Activated CD4-positive, alpha-beta T cell treated with anti-CD3 and anti-CD28 coated beads, Interleukin-2, amount 50 U/mL, for 4 hours (primary cell): ENCODE measurements at regions not wholly inside any gene's neighbourhood (a gene's known extent, or its start where the extent isn't known, plus 50 kb on each side); places are given as distances from the start of the nearest gene placed in this dataset.
"Not testable (repeated sequence)": the region's sequence is repeated elsewhere in the genome, so short reads cannot be mapped to it uniquely, and the experiment has no call there.

Experiments
- DNase-seq, 2 experiments: peaks; one replicate each; pipeline ENCODE4 v3.0.0-alpha.2; 2020

DNA sequence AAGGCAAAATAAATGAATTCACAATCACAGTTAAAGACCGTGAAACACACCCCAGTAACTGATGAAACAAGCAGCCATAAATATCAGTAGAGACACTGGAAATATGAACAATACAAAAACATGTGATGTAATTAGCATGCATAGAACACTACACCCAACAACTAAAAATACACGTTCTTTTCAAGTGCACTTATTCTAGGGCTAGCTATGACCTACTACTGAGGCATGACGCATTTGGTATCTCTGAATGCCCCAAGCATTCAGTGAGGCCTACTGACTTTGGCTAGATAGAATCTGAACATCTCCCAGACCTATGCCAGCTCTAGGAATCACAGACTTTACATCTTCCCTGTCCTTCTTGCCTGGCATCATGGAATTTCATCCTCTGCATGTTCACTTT, 450.0 kb upstream of the ID2 start:
- DNase-seq: no peak

- DNase-seq: no peak
Measured at GRCh38 chr2:8232871-8233270, 449.0 kb upstream of the ID2 start.

DNA sequence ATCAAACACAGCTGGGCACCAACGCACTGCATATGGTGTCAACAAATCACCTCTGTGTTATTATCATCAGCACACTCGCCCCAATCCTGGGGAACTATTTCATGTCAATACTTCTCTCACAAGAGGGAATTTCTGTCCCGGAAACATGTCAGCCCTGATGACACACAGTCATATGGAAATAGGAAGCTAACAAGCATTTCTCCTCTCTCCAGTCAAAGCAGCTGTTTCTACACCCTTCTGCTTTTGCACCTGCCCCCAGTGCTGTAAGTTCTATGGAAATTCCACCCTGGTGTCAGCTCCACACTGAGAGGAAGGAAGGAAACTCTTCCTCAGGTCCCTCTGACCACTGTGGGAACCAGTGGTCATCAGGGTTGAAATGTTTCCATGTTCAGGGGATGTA, 447.6 kb upstream of the ID2 start:
- no peak for DNase-seq

DNA sequence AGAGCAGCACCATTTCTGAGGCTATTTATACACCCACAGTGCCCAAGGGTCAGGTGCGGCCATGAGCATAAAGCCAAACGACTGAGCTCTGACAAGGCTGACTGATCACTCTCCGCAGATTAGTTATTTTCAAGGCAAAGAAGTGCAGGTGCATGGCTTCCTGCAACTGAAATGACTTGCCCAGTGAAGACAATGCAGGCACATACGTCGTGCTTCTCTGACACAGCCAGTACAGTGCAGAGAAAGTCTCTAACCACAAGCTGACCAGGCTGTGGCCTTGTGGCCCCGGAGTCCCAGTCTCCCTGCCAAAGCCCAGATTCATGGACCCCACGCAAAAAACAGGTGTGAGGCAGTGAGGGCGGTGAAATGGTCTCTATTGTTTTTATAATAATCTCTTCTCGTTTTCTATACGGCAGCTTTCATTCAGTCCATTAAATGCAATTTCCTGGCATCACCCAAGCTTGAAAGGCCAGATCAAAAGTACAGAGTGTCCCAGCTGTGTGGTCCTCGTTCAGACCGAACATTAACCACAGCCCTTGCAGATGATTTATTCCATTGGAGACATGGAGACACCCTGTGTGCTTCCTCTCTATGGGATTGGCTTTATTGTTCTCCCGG, 447.0 kb upstream of the ID2 start:
- no peak for DNase-seq

- no peak for DNase-seq
Measured at GRCh38 chr2:8235419-8235818, 446.4 kb upstream of the ID2 start.

DNA sequence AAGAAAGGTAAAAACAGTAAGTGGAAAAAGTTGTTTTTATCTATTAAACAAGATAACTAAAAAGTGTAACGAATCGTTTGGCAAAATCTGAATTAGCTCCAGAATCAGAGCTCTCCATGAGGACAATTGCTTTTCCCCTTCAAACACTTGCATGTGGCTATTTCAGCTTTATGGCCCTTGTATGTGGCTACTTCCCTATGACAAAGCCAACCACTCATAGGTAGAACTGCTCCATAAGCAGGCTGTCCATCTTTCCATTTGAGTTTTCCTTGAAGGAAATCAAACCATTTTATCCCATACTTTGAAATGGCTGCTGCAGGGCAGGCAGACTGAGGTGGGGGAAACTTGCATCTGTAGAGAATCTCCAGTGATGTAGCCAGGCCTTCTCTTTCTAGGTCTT, 445.5 kb upstream of the ID2 start:
- no peak for DNase-seq

- no peak for DNase-seq
Measured at GRCh38 chr2:8238521-8239230, 443.2 kb upstream of the ID2 start.

GRCh38 chr2:8239531-8240088, 442.2 kb upstream of the ID2 start:
- no peak for DNase-seq

DNA sequence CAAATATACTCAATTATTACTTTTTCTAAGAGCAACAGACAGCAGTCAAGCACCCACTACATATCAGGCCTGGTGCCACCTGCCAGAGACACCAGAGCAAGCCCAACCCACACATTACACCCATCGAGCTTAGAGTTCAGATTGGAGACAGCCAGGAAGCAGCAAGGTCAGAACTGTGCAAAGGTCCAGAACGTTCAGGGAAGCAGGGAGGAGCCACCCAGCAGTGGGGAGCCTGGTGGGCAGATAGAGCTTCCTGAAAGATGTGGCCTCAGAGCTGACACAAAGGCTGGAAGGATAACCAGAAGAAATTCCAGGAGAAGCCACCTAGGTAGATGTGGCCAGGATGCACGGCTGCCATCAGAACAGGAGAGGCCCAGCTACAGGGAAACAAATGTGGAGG, 440.5 kb upstream of the ID2 start:
- no peak for DNase-seq

- no peak for DNase-seq
Measured at GRCh38 chr2:8242739-8243138, 439.1 kb upstream of the ID2 start.

GRCh38 chr2:8243748-8244400, 438.0 kb upstream of the ID2 start:
- DNase-seq: no peak

DNA sequence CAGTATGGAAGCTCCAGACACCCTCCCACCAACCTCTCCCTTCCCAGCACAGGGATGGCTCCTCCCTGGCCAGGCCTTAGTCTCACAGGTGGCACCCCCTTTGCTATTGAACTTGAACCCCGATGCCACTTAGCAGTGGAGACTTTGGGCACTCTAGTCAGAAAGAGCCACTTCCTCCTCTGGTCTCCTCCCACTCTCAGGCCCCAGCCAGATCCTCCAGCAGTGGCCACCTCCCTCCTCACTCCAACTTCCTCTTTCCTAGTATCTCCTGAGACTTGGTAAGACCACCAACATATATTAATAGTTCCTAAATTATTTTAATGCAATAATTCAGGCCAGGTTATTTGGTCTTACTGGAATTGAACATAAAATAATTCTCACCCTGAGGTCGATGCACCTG, 437.2 kb upstream of the ID2 start:
- DNase-seq: no peak

GRCh38 chr2:8246137-8246536, 435.7 kb upstream of the ID2 start:
- DNase-seq: no peak

- no peak for DNase-seq
Measured at GRCh38 chr2:8247905-8248622, 433.8 kb upstream of the ID2 start.

DNA sequence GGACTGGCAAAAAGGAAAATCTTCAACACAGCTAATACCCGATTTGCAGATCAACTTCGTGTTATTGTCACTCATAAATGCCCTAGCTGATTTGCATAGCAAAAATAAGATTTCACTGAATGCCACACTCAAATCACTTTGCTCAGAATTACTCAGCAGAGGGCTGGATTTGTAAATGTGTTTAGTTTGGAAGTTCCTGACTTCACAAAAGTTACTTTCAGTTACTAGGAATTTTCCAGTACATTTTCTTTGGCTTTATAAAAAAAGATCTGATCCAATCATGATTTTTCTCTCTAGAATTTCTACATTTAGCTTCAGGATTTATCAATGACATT, 433.3 kb upstream of the ID2 start:
- no peak for DNase-seq

DNA sequence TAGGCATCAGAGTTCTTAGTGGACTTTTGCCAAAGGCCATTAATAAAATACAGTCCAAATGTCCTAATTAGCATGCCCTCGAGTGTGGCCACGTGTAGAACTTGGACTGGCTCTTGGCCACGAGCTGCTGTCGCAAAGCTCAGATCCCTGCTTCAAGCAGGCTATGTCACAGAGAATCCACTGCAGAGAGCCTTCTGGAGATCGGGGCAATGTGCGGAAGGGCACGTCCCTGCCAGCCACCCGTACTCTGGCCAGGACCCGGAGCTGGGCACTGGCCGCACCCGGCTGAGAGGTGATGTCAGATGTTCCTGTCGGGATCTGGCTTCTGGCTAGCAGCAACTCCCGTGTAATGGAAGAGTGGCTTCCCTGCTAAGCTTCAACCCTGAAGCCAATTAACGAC, 432.7 kb upstream of the ID2 start:
- DNase-seq: no peak

DNA sequence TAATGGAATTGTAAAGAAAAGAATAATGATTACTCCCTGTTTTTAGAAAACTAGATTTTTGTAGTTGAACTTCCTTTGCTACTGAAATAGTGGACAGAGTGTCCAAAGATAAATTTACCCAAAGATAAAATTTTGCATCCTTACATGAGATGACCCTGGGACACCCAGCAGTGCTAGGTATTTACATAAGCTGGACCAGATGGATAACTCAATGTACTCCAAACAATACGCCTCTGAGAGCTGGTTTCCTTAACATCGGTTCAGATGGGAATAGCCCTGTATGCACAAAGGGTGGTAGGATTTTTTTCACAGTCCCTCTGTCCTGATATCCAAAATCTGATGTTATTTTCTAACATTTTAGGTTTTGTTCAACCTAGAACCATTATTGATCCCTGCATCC, 432.1 kb upstream of the ID2 start:
- no peak for DNase-seq

GRCh38 chr2:8250290-8250689, 431.6 kb upstream of the ID2 start:
- not testable (repeated sequence) for DNase-seq

DNA sequence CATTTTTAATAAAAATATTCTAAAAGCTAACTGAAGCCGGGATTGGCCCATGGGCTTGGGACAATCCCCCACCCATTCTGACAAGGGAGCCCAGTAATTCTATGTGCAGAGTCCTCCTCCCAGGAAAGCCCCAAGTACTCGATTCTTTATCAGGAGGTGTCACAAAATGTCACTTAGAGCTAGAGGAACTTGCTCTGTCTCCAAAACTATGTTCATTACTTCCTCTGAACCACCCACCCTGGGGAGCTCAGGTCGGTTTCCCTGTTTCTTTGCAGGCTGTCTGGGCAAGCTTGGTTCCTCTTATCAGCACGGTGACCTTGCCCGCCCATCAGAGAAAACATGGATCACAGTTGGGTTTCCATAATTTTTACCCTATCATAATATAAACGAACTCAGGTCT, 430.6 kb upstream of the ID2 start:
- DNase-seq: no peak

GRCh38 chr2:8251856-8252255, 430.0 kb upstream of the ID2 start:
- no peak for DNase-seq

- DNase-seq: no peak
Measured at GRCh38 chr2:8252997-8253694, 428.7 kb upstream of the ID2 start.

DNA sequence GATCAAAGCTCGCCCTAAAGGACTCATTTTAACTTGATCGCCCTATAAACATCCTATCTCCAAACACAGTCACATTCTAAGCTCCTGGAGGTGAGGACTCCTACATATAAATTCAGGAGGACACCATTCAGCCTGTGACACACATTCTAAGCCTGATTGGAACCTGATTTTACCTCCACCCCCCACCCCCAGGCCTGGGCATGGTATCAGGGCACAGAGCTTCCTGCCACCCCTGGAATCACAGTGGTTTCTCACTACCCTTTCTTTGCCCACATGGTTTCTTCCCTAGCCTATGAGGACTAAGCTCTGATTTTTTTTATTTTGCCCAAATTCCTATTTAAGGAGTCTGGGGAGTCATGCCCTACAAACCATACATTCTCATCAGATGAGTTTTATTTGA, 428.1 kb upstream of the ID2 start:
- DNase-seq: no peak

GRCh38 chr2:8254214-8254613, 427.6 kb upstream of the ID2 start:
- not testable (repeated sequence) for DNase-seq
